ENCODE measurements at regions not wholly inside any gene's neighbourhood (a gene's known extent, or its start where the extent isn't known, plus 50 kb on each side); places are given as distances from the start of the nearest gene placed in this dataset.

DNA sequence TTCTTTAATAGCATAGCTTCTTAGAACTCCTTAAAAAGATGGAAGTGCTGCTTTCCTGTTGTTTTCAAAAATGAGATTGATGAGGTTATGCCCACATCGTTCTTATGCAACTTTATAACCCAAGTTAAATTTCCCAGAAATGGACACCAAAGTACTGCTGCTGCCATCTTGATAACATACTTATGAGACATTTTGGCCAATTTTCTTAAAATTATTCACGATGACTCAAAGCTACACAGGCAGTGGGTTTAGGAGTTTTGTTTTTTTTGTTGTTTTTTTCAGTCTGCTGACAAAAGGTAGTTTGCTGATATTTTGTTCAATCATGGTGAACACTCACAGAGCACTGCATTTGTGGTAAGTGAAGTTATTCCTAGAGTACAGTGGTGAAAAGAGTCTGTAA is 54.9 kb upstream of the RFC3 start:
- no peak for DNase-seq

GRCh38 chr13:33764716-33765115 is 53.2 kb upstream of the RFC3 start:
- DNase-seq, result no peak

- no peak for DNase-seq
Observed at GRCh38 chr13:33766329-33767123, 51.4 kb upstream of the RFC3 start.

- no peak for DNase-seq
Observed at GRCh38 chr13:33767140-33767539, 50.8 kb upstream of the RFC3 start.
